Naive thymus-derived CD4-positive, alpha-beta T cell (primary cell): ENCODE measurements at regions not wholly inside any gene's neighbourhood (a gene's known extent, or its start where the extent isn't known, plus 50 kb on each side); places are given as distances from the start of the nearest gene placed in this dataset.

ENCODE experiments used
- ATAC-seq: fragments of 150-1000 bp; cut with Tn5 transposase; 2 replicates; pipeline ENCODE4 v1.10.0; 2021; ENCODE audit warnings: mild to moderate bottlenecking, moderate library complexity
- CTCF ChIA-PET: fragments of 350-600 bp; sonication (Branson Sonifier 250); formaldehyde crosslinking; loops from one replicate; lab custom pipeline; 2021; ENCODE audit warnings: antibody characterized with exemption; lab: Charles Lee
- POLR2A ChIA-PET: fragments of 350-600 bp; sonication (Branson Sonifier 250); formaldehyde crosslinking; loops from one replicate; lab custom pipeline; 2021; ENCODE audit warnings: antibody characterized with exemption, inconsistent platforms; lab: Charles Lee
- DNase-seq, 9 donors: peaks; one replicate each; pipeline versions ENCODE4 v3.0.0 to v3.0.0-alpha.2; 2020 to 2022; ENCODE audit warnings: mixed read lengths in 1 of 9
- H3K27ac ChIP-seq: one replicate; pipeline ENCODE4 v1.7.0; 2013; ENCODE audit warnings: mild to moderate bottlenecking, low read depth, low read length, moderate library complexity
- H3K27me3 ChIP-seq, 2 donors: one replicate each; pipeline ENCODE4 v1.7.0; 2013; ENCODE audit warnings: low read length in 2 of 2, mild to moderate bottlenecking in 2 of 2, moderate library complexity in 2 of 2; ENCODE audit not compliant: control insufficient read depth in 2 of 2, insufficient read depth in 2 of 2
- H3K36me3 ChIP-seq, 3 experiments: 1 replicate in 2 of 3; 2 replicates in 1 of 3; pipeline ENCODE4 v1.7.0; 2013; ENCODE audit warnings: low read length in 3 of 3, mild to moderate bottlenecking in 3 of 3, moderate library complexity in 1 of 3; ENCODE audit not compliant: insufficient read depth in 3 of 3, control insufficient read depth in 2 of 3
- H3K4me1 ChIP-seq, 2 donors: one replicate each; pipeline ENCODE4 v1.7.0; 2013; ENCODE audit warnings: low read length in 2 of 2, mild to moderate bottlenecking in 2 of 2, moderate library complexity in 1 of 2; ENCODE audit not compliant: control insufficient read depth in 2 of 2, insufficient read depth in 2 of 2
- H3K4me3 ChIP-seq: 2 replicates; pipeline ENCODE4 v1.7.0; 2013; ENCODE audit warnings: mild to moderate bottlenecking, low read length
- H3K9me3 ChIP-seq, 3 experiments: 1 replicate in 2 of 3; 2 replicates in 1 of 3; pipeline ENCODE4 v1.7.0; 2013; ENCODE audit warnings: low read length in 3 of 3; ENCODE audit not compliant: control insufficient read depth in 2 of 3
- H3K27ac Mint-ChIP-seq, 9 donors: one replicate each; pipeline ENCODE4 v1.8.0; 2020 to 2022; ENCODE audit warnings: mixed read lengths in 9 of 9, mild to moderate bottlenecking in 8 of 9, moderate library complexity in 5 of 9, inconsistent platforms in 2 of 9
- H3K27me3 Mint-ChIP-seq, 5 donors: one replicate each; pipeline ENCODE4 v1.8.0; 2021 to 2022; ENCODE audit warnings: mixed read lengths in 5 of 5, mild to moderate bottlenecking in 1 of 5
- H3K36me3 Mint-ChIP-seq, 5 donors: one replicate each; pipeline ENCODE4 v1.8.0; 2020 to 2022; ENCODE audit warnings: mixed read lengths in 5 of 5, mild to moderate bottlenecking in 3 of 5, inconsistent platforms in 1 of 5
- H3K4me1 Mint-ChIP-seq, 7 donors: one replicate each; pipeline ENCODE4 v1.8.0; 2020 to 2022; ENCODE audit warnings: mixed read lengths in 7 of 7, mild to moderate bottlenecking in 3 of 7, inconsistent platforms in 1 of 7
- H3K4me3 Mint-ChIP-seq, 10 donors: one replicate each; pipeline ENCODE4 v1.8.0; 2020 to 2022; ENCODE audit warnings: mild to moderate bottlenecking in 10 of 10, mixed read lengths in 10 of 10, moderate library complexity in 6 of 10, inconsistent platforms in 2 of 10
- H3K9me3 Mint-ChIP-seq, 11 donors: one replicate each; pipeline ENCODE4 v1.8.0; 2020 to 2022; ENCODE audit warnings: mixed read lengths in 11 of 11, mild to moderate bottlenecking in 4 of 11, inconsistent platforms in 1 of 11, moderate library complexity in 1 of 11
- intact Hi-C, 2 donors: fragments of 100-400 bp; cut with micrococcal nuclease; formaldehyde crosslinking; loops; one replicate each; pipeline ENCODE4 v1.15.1; 2023

DNA sequence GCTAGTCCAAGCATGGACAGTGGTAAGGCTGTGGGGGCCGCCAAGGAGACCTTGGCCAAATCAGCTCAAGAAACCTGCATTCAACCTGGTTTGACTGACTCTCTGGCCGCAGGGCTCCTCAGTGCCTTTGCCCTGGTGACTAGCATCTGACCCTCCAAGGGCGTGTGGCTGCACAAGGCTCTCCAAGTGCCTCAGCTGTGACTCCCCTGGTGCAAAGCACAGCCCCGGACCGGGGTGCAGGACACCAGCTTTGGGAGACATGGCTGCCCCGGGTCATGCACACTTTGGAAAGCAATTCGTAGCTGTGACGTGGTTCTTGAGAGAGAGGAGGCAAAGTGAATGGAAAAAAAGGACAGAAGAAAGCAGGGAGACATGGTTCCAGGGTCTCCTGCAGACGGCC is 245.2 kb upstream of the IRX2 start:
- Histone ChIP-seq H3K4me3 (no peak overlapping the region), H3K36me3 (no peaks in the 10 kb centered on the region), H3K27ac (no peak overlapping the region), H3K27me3 (no peaks in the 10 kb centered on the region), H3K4me1 (no peaks in the 10 kb centered on the region), H3K9me3 (no peaks in the 10 kb centered on the region)
- CTCF ChIA-PET: no interaction called here
- Mint-ChIP-seq H3K4me3 (no peak overlapping the region), H3K27ac (no peak overlapping the region), H3K36me3 (no peaks in the 10 kb centered on the region), H3K27me3 (no peaks in the 10 kb centered on the region), H3K4me1 (no peaks in the 10 kb centered on the region), H3K9me3 (peaks cover 0 to 15% (median 2%) of the 10 kb centered on the region in 11 donors)
- intact Hi-C loops: no loop called here
- DNase-seq: no peak
- POLR2A ChIA-PET: no interaction called here
- ATAC-seq: no peak

DNA sequence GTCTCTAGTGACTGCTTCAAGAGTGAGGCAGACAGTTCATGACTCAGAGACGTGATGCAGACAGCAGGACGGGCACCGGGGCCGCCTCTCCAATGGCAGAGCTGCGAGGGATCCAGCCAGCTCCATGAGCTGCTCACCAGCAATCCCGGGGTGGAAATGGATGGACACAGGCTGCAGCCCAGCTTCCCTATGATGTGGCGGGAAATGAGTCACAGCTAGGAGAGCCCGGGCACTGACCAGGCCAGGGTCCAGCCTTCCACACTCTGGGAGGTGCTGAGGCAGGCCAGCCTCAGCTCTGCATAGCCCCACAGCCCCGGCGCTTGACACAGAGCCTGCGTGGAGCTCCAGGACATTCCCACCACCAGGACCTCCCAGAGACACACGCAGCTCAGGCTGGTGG is 244.8 kb upstream of the IRX2 start:
- H3K4me3 Mint-ChIP-seq: no peak overlapping the region
- ChIA-PET CTCF (no interaction called here), POLR2A (no interaction called here)
- intact Hi-C loops: no loop called here
- no peaks in the 10 kb centered on the region for H3K36me3 Mint-ChIP-seq
- Histone ChIP-seq H3K4me3 (no peak overlapping the region), H3K9me3 (no peaks in the 10 kb centered on the region), H3K4me1 (no peaks in the 10 kb centered on the region), H3K27ac (no peak overlapping the region), H3K36me3 (no peaks in the 10 kb centered on the region), H3K27me3 (no peaks in the 10 kb centered on the region)
- ATAC-seq: no peak
- H3K9me3 Mint-ChIP-seq: peaks cover 0 to 13% (median 2%) of the 10 kb centered on the region in 11 donors
- H3K27me3 Mint-ChIP-seq: no peaks in the 10 kb centered on the region
- no peak overlapping the region for H3K27ac Mint-ChIP-seq
- no peak for DNase-seq
- no peaks in the 10 kb centered on the region for H3K4me1 Mint-ChIP-seq

DNA sequence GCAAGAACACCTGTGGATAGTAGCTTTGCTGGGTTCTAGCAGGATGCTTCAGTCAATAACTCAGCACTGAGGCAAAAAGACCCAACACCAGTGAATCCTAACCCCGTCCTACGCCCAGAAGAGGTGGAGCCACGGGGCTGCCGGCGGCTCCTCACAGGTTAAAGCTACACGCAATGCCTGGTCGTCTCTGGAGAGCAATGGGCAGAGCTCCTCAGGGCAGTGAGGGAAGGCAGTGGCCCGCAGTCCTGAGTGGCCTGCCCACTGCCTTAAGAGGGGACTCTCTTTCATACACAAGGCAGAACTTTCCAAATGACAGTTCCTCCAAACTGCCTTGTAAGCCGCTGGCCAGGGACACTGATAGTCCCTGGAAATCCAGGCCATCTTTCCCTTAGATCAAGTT is 244.2 kb upstream of the IRX2 start:
- Histone ChIP-seq H3K4me3 (no peak overlapping the region), H3K27ac (no peak overlapping the region), H3K36me3 (no peaks in the 10 kb centered on the region), H3K4me1 (no peaks in the 10 kb centered on the region), H3K9me3 (no peaks in the 10 kb centered on the region), H3K27me3 (no peaks in the 10 kb centered on the region)
- CTCF ChIA-PET: no interaction called here
- POLR2A ChIA-PET: no interaction called here
- Mint-ChIP-seq H3K36me3 (no peaks in the 10 kb centered on the region), H3K27ac (no peak overlapping the region), H3K27me3 (no peaks in the 10 kb centered on the region), H3K4me1 (no peaks in the 10 kb centered on the region), H3K4me3 (no peak overlapping the region), H3K9me3 (peaks cover 0 to 11% (median 2%) of the 10 kb centered on the region in 11 donors)
- intact Hi-C loops: no loop called here
- no peak for ATAC-seq
- DNase-seq: no peak

DNA sequence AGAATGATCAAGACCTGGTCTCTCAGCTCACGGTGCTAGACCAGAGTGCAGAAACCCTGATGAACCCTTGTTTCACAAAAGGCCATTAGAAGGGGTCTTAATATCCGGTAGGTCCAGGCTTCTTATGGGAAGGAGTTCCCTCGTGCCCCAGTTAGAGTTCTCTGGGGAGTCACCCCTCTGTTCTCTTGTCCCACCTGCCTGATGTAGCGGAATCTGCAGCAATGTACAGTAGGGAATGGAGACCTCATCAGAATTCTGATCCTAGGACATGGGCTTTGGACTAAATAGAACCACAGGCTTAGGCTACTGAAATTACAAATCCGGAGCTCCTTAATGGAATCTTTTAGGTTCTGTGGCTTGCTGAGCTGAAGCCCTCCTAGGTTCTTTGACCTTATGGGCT is 243.6 kb upstream of the IRX2 start:
- POLR2A ChIA-PET: no interaction called here
- DNase-seq (no peak), ATAC-seq (no peak)
- Mint-ChIP-seq H3K36me3 (no peaks in the 10 kb centered on the region), H3K27ac (no peak overlapping the region), H3K9me3 (peaks cover 0 to 9% (median 4%) of the 10 kb centered on the region in 11 donors), H3K4me1 (no peaks in the 10 kb centered on the region), H3K27me3 (no peaks in the 10 kb centered on the region), H3K4me3 (no peak overlapping the region)
- H3K4me3 ChIP-seq: no peak overlapping the region
- H3K27ac ChIP-seq: no peak overlapping the region
- H3K36me3 ChIP-seq: no peaks in the 10 kb centered on the region
- intact Hi-C loops: no loop called here
- no peaks in the 10 kb centered on the region for H3K27me3 ChIP-seq
- CTCF ChIA-PET: no interaction called here
- no peaks in the 10 kb centered on the region for H3K4me1 ChIP-seq
- H3K9me3 ChIP-seq: no peaks in the 10 kb centered on the region

DNA sequence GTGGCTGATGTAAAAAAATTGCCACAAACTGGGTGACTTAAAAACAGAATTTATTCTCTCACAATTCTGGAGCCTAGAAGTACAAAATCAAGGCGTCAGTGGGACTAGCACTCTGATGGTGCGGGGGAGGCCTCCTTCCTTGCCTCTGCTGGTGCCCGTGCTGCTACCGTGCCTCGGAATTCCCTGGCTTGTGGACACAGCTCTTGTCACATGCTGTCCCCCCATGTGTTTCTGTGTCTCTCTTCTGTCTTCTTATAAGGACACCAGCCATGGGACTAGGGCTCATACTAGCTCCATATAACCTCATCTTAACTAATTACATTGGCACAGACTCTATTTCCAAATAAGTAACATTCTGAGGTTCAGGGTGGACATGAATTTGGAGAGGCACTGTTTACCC is 242.3 kb upstream of the IRX2 start:
- no peaks in the 10 kb centered on the region for H3K36me3 Mint-ChIP-seq
- peaks cover 0 to 9% (median 4%) of the 10 kb centered on the region in 11 donors for H3K9me3 Mint-ChIP-seq
- H3K4me3 ChIP-seq: no peak overlapping the region
- no peaks in the 10 kb centered on the region for H3K9me3 ChIP-seq
- ATAC-seq (no peak), DNase-seq (no peak)
- no peaks in the 10 kb centered on the region for H3K27me3 ChIP-seq
- no peaks in the 10 kb centered on the region for H3K4me1 ChIP-seq
- H3K36me3 ChIP-seq: no peaks in the 10 kb centered on the region
- ChIA-PET POLR2A (no interaction called here), CTCF (no interaction called here)
- no peak overlapping the region for H3K4me3 Mint-ChIP-seq
- H3K27ac Mint-ChIP-seq: no peak overlapping the region
- no peaks in the 10 kb centered on the region for H3K27me3 Mint-ChIP-seq
- H3K27ac ChIP-seq: no peak overlapping the region
- intact Hi-C loops: no loop called here
- no peaks in the 10 kb centered on the region for H3K4me1 Mint-ChIP-seq

DNA sequence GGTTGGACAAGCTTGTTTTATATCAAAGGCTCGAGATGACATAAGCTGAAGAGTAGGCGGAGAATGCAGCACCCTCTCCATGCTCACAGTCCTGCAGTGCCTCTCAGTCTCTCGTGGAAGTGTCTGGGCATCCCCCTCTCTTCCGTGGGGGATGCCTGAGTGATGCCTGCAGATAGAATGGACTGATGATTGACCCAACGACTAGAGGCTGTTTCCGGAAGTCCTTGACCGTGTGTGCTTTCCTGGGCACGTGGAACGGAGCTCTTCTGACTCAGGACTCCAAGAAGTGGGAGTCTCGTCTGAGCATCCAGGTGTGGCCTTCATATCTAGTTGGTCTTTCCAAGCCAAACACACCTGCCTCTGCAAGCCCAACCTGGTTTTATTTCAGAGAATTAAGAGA is 241.8 kb upstream of the IRX2 start:
- no peak overlapping the region for H3K4me3 ChIP-seq
- no peaks in the 10 kb centered on the region for H3K27me3 ChIP-seq
- DNase-seq (no peak), ATAC-seq (no peak)
- H3K4me1 ChIP-seq: no peaks in the 10 kb centered on the region
- Mint-ChIP-seq H3K9me3 (peaks cover 0 to 9% (median 4%) of the 10 kb centered on the region in 11 donors), H3K27me3 (no peaks in the 10 kb centered on the region), H3K4me3 (no peak overlapping the region), H3K27ac (no peak overlapping the region), H3K4me1 (no peaks in the 10 kb centered on the region), H3K36me3 (no peaks in the 10 kb centered on the region)
- H3K36me3 ChIP-seq: no peaks in the 10 kb centered on the region
- CTCF ChIA-PET: no interaction called here
- POLR2A ChIA-PET: no interaction called here
- H3K9me3 ChIP-seq: no peaks in the 10 kb centered on the region
- intact Hi-C loops: no loop called here
- H3K27ac ChIP-seq: no peak overlapping the region

DNA sequence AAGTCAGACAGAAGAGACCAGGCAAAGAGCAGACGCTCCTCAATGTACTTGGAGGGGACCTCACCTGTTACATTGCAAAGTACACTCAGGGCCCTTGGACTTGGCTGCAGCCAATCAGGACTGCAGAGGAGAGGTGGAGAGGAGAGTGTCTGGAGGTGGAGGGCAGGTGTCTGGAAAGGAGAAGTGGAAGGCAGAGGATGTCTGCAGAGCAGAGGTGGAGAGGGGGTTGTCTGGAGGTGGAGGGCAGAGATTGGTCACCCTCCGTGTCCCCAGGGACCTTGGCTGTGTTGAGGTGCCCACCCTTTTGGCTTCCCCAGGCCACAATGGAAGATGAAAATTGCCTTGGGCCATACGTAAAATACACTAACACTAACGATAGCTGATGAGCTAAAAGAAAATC is 241.3 kb upstream of the IRX2 start:
- peaks cover 0 to 9% (median 4%) of the 10 kb centered on the region in 11 donors for H3K9me3 Mint-ChIP-seq
- CTCF ChIA-PET: no interaction called here
- no peaks in the 10 kb centered on the region for H3K36me3 Mint-ChIP-seq
- no peaks in the 10 kb centered on the region for H3K4me1 Mint-ChIP-seq
- DNase-seq: no peak
- ATAC-seq: no peak
- H3K9me3 ChIP-seq: no peaks in the 10 kb centered on the region
- POLR2A ChIA-PET: no interaction called here
- no peak overlapping the region for H3K4me3 Mint-ChIP-seq
- intact Hi-C loops: no loop called here
- H3K27me3 Mint-ChIP-seq: no peaks in the 10 kb centered on the region
- no peak overlapping the region for H3K4me3 ChIP-seq
- H3K27ac ChIP-seq: no peak overlapping the region
- H3K27ac Mint-ChIP-seq: no peak overlapping the region
- no peaks in the 10 kb centered on the region for H3K27me3 ChIP-seq
- H3K4me1 ChIP-seq: no peaks in the 10 kb centered on the region
- H3K36me3 ChIP-seq: no peaks in the 10 kb centered on the region
